ENCODE measurements at regions not wholly inside any gene's neighbourhood (a gene's known extent, or its start where the extent isn't known, plus 50 kb on each side); places are given as distances from the start of the nearest gene placed in this dataset.
"Not testable (repeated sequence)": the region's sequence is repeated elsewhere in the genome, so short reads cannot be mapped to it uniquely, and the experiment has no call there.

- in situ Hi-C loops (cut with HindIII; ENCODE audit: low sequenced_read_pairs): no loop called here
These were observed 136.5 kb upstream of the TNP1 start for GRCh38 chr2:216996279-216996845.

DNA sequence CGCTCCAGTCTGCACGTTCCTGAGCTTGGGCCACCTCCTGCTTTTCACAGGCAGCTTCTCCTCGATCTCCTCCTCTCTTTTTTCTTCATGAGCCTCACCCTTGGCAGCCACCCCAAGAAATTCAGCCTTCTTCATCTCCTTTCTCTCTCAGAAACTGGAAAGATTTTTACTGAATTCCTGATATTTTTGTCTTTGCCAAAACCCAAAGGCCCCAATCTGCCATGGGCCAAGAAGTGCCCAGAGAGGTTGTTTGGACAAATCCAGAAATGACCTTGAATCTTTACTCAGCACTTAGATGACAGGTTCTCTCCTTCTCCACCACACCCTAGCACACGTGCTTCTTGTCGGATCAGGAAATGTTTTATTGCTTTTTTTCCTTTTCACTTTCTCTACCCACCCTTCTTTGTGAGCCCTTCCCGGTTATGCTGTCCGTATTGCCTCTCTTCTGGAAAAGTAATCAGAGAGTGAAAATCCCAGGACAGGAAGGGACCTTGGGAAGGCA is 134.5 kb upstream of the TNP1 start:
- in situ Hi-C loops (cut with HindIII; ENCODE audit: low sequenced_read_pairs): no loop called here

DNA sequence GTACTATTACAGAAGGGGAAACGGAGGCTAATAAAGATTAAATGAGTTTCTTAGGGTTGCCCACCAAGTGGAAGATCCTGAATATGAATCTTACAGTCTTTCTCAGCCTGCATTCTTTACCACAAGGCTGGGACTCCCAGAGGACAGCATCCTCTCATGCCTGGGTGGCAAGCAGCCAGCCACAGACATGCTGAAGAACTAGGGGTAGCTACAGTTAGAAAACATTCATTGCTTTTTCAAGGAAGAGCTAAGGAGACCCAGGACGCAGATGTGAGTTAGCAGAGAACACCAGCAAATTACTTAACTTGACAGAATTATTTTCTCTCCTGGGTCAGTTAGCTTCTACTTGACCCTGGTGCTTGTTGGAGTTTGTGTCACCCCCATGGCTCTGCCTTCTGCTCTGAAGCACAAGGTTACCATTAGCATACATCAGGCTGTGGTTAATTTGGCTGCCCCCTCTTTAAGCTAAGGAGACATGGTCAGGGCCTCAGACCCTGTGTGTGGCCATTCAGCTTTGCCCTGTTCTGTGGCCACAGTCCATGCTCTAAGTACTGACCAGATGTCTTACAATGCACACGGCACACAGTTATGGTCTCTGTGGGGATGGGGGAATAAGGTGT is 132.3 kb upstream of the TNP1 start:
- in situ Hi-C loops (cut with HindIII; ENCODE audit: low sequenced_read_pairs): no loop called here

- in situ Hi-C loops (cut with HindIII; ENCODE audit: low sequenced_read_pairs): no loop called here
These were observed 131.7 kb upstream of the TNP1 start for GRCh38 chr2:216991563-216991962.

DNA sequence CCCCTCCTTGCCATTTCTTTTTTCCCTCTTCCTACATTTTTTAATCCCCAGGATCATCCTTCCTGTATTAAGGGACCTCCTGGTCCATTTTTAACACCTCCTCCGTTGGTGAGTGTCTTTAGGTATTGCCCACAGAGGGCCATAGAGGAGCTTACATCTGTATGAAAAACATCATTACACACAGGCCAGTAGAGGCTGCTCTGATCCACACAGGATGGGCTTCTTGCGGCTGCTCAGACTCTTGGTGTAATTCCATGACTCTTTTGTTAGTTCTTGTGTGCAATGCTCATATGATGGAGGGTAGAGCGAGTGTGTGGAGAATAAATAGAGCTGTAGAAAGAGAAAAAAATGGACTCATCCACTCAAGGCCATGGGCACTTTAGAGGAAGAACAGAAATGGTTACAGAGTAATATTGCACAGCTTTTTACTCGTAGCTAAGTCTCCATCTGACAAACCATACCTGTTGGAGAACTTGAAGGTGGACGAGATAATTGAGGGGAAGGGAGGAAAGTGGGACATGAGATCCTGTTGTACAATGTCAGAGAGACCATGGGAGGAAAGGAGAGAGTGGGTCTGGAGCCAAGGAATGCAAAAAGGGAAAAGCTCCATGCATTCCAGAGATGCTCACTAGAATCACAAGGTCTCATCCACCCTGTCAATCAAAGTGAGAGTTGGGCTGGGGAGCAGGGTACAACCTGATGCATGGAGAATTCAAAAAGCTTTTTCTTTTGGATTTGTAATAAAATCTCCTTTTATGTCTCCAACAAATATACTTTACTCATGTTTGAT is 129.7 kb upstream of the TNP1 start:
- in situ Hi-C loops (cut with HindIII; ENCODE audit: low sequenced_read_pairs): no loop called here

DNA sequence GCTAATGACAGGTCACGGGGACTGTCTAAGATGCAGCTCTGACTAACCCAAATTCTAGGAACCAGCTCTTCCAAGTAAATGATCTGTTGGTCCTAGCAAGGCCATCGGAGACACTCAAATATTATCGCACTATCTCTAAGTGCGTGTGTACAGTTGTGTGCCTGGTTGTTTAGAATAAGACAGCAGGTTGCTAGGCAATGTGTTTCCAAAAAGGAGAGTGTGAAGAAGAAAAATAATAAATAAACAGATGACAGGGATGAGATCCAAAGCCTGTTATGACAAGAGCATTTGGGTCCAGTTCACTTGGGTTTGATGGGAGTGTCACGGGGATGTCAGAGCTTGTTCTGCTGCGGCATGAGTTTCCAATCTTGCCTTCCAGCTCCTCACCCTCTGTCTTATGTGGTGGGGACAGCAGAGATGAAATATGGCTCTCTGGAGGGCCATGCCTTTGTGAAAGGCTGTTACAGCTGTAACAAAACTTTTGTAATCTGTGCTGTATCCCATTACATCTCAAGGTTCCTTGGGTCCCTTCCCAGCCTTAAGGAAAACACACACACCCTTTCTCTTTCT is 127.5 kb upstream of the TNP1 start:
- in situ Hi-C loops (cut with HindIII; ENCODE audit: low sequenced_read_pairs): no loop called here

- in situ Hi-C loops (cut with HindIII; ENCODE audit: low sequenced_read_pairs): no loop called here
These were observed 125.8 kb upstream of the TNP1 start for GRCh38 chr2:216985658-216986141.

- in situ Hi-C loops (cut with HindIII; ENCODE audit: low sequenced_read_pairs): no loop called here
These were observed 125.1 kb upstream of the TNP1 start for GRCh38 chr2:216984937-216985336.

DNA sequence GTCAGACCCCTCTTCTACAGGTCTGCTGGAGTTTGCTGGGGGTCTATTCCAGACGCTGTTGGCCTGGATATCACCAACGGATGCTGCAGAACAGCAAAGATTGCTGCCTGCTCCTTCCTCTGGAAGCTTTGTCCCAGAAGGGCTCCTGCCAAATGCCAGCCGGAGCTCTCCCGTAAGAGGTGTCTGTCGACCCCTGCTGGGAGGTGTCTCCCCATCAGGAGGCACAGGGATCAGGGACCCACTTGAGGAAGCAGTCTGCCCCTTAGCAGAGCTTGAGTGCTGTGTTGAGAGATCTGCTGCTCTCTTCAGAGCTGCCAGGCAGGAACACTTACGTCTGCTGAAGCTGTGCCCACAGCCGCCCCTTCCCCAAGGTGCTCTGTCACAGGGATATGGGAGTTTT is 122.1 kb upstream of the TNP1 start:
- in situ Hi-C loops (cut with HindIII; ENCODE audit: low sequenced_read_pairs): not testable (repeated sequence)

GRCh38 chr2:216980510-216980909 is 120.6 kb upstream of the TNP1 start:
- in situ Hi-C loops (cut with HindIII; ENCODE audit: low sequenced_read_pairs): not testable (repeated sequence)

- in situ Hi-C loops (cut with HindIII; ENCODE audit: low sequenced_read_pairs): no loop called here
These were observed 114.7 kb upstream of the TNP1 start for GRCh38 chr2:216974321-216975302.

- in situ Hi-C loops (cut with HindIII; ENCODE audit: low sequenced_read_pairs): no loop called here
These were observed 111.7 kb upstream of the TNP1 start for GRCh38 chr2:216971593-216971992.

- in situ Hi-C loops (cut with HindIII; ENCODE audit: low sequenced_read_pairs): no loop called here
These were observed 110.6 kb upstream of the TNP1 start for GRCh38 chr2:216970359-216970915.

DNA sequence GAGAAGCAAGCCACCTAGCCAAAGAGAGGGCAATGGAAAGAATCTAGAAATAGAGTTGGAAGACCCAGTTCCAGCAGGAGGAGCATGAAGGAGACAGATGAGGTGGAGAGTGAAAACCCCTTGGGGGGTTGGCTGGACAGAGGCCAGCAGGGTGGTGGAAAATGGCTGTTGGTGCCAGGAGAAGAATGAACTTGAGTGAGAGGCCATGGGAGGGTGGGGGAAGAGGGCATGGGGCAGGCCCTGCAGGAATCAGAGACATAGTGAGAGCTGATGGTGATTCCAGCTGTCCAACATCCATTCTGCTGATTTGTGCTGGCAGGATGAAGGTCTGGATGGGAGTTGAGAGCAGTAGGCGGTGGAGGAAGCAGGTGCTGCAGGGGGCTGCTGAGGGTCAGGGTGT is 108.0 kb upstream of the TNP1 start:
- in situ Hi-C loops (cut with HindIII; ENCODE audit: low sequenced_read_pairs): no loop called here

- in situ Hi-C loops (cut with HindIII; ENCODE audit: low sequenced_read_pairs): no loop called here
These were observed 100.9 kb upstream of the TNP1 start for GRCh38 chr2:216960671-216961268.

DNA sequence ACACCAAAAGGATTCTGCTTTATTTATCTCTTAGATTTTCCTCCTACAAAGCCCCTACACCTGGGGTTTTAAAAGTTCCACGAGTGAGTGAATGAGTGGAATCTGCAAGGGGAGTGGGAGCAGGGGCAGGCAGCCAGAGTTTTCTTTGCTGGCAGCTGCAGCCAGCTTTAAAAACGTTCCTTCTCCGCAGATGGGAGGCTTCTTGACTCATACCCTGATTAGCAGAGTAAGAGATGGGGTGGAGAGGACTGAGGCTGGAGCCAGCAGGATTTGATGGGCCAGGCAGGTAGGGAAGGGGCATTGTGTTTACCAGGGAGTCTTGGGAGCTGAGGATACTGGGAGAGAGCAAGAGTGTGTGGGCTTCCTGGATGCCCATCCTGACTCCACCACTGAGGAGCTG is 99.6 kb upstream of the TNP1 start:
- in situ Hi-C loops (cut with HindIII; ENCODE audit: low sequenced_read_pairs): no loop called here

DNA sequence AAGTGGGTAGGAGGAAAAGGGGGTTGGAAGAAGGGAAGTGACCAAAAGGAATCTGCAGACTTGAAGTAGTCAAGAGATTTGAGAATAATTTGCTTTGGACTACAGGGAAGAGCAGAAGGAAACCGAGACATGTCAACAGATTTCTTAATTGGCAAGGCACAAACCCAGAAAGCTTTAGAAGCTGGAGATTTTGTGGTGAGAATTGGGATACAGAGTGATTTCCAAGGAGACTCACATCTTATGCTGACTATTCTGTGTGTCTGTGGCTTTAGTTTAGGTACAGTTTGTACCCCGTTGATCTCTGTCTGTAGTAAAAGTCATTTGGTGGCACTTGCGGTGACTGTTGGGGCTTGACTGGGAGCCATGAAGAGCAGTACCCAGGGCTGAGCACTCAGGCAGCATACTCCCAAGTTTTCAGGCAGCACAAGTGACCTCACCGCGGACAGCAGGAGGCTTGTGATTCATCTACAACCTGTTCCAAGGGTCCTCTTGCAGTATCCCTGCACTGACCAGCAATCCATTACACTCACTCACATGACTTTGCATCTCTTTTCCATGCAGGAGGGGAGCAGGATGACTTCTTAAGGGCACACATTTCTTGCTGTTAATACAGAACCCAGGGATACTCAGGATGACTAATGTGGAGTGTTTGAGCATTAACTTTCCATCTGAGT is 97.1 kb upstream of the TNP1 start:
- in situ Hi-C loops (cut with HindIII; ENCODE audit: low sequenced_read_pairs): no loop called here

DNA sequence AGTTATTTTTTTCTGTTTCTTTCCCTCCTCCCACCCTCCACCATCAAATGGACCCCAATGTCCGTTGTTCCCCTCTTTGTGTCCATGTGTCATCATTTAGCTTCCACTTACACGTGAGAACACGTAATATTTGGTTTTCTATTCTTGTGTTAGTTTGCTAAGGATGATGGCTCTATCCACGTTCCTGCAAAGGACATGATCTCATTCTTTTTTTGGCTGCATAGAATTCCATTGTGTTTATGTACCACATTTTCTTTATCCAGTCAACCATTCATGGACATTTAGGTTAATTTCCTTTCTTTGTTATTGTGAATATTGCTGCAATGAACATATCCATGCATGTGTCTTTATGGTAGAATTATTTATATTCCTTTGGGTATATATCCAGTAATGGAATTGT is 91.3 kb upstream of the TNP1 start:
- in situ Hi-C loops (cut with HindIII; ENCODE audit: low sequenced_read_pairs): no loop called here

- in situ Hi-C loops (cut with HindIII; ENCODE audit: low sequenced_read_pairs): no loop called here
These were observed 90.7 kb upstream of the TNP1 start for GRCh38 chr2:216950547-216950946.

Data from DLD1 (cell line).